Heart left ventricle (tissue), 13 donors: ENCODE measurements at regions not wholly inside any gene's neighbourhood (a gene's known extent, or its start where the extent isn't known, plus 50 kb on each side); places are given as distances from the start of the nearest gene placed in this dataset.

Experiments
- POLR2A ChIP-seq, 2 donors: fragments of 450-650 bp; IDR thresholded peaks; one replicate each; pipeline ENCODE4 v1.6.1; 2017; ENCODE audit warnings: antibody characterized with exemption in 2 of 2, mild to moderate bottlenecking in 2 of 2, moderate library complexity in 2 of 2
- TF ChIP-seq, protein P1 (sequence below), 12 donors: fragments of 200-600 bp; sonication (generic) in 4 of 12; IDR thresholded peaks; one replicate each; pipeline versions ENCODE4 v1.5.0 to v1.8.0; 2018 to 2022; ENCODE audit warnings: antibody characterized with exemption in 12 of 12, mild to moderate bottlenecking in 5 of 12
- donor health status: ischemic (EF 13 %, LVEDD 7.1; RV severe dilation, severe dysfunction).
- donor health status: DM: no; HTN: yes; CAD: no.
- donor health status: DM: no; HTN: no; CAD: no.
- donor health status: ischemic (EF 25% LVEDD 6.9; RV normal size, moderate dysfunction).
- donor health status: ischemic (EF 25% LVEDD 5.7; RV mildly dilated, moderate dysfunction).
- donor health status: ischemic (EF 35%, LVEDD 5.7; RV mildly dilated, moderate dysfunction).
- donor health status: nonischemic (EF 11% LVEDD 7.7; RV severe dilation, severe dysfunction).
- donor health status: DM: yes; HTN: yes; CAD: no.
- donor health status: PGD.
- donor health status: ischemic (EF 29% LVEDD 5.4; RV normal size, mild dysfunction).
- donor health status: nonischemic (EF 23%, LVEDD 6.1; RV moderate dilation, normal function).

DNA sequence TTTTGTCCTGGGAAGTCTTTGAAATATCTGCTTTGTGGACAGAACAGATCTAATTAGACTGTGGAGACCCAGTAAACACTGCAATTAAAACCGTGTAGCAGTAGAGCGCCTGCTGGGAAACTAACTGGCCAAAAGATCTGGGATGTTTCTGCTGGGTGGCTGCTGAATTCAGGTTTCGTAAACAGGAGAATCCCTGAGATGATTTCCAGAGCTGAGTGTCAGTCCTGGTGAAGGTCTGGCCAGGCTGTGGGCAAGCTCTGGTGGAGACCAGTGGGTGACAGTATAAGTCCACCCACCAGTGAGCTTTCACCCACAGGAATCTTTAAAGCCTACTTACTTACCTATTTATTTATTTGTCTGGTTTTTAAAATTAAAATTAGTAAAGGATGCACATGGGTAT, 257.2 kb downstream of the IRF8 start:
- TF ChIP-seq, protein P1, sequence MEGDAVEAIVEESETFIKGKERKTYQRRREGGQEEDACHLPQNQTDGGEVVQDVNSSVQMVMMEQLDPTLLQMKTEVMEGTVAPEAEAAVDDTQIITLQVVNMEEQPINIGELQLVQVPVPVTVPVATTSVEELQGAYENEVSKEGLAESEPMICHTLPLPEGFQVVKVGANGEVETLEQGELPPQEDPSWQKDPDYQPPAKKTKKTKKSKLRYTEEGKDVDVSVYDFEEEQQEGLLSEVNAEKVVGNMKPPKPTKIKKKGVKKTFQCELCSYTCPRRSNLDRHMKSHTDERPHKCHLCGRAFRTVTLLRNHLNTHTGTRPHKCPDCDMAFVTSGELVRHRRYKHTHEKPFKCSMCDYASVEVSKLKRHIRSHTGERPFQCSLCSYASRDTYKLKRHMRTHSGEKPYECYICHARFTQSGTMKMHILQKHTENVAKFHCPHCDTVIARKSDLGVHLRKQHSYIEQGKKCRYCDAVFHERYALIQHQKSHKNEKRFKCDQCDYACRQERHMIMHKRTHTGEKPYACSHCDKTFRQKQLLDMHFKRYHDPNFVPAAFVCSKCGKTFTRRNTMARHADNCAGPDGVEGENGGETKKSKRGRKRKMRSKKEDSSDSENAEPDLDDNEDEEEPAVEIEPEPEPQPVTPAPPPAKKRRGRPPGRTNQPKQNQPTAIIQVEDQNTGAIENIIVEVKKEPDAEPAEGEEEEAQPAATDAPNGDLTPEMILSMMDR (IDR thresholded peaks at IDR 0.05): no peak
- TF ChIP-seq POLR2A (IDR thresholded peaks at IDR 0.05): no peak
